ENCODE measurements at regions not wholly inside any gene's neighbourhood (a gene's known extent, or its start where the extent isn't known, plus 50 kb on each side); places are given as distances from the start of the nearest gene placed in this dataset.

DNA sequence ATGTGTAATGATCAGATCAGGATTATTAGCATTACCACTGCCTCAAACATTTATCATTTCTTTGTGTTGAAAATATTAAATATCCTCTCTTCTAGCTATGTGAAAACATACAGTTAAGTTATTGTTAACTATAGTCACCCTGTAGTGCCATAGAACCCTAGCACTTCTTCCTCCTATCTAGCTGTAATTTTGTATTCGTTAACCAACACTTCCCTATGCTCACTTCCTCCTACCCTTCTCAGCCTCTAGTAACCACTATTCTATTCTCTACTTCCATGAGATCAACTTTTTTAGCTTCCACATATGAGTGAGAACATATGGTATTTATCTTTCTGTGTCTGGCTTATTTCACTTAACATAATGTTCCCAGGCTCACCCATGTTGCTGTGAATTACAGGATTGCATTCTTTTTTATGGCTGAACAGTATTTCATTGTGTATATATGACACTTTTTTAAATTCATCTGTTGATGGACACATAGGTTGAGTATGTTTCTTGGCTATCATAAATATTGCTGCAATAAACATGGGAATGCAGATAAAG lies 132.7 kb upstream of the RHOBTB1 start:
- Histone ChIP-seq H3K27me3 (no peaks in the 10 kb centered on the region), H3K4me1 (no peaks in the 10 kb centered on the region), H3K4me3 (no peak overlapping the region), H3K36me3 (no peaks in the 10 kb centered on the region), H3K27ac (no peak overlapping the region), H3K9me3 (no peaks in the 10 kb centered on the region)
- no peak for TF ChIP-seq POLR2A (IDR thresholded peaks at IDR 0.05)
- TF ChIP-seq POLR2AphosphoS5 (IDR thresholded peaks at IDR 0.05) = no peak
- TF ChIP-seq EP300 (IDR thresholded peaks at IDR 0.05) = no peak
- TF ChIP-seq, protein P1, sequence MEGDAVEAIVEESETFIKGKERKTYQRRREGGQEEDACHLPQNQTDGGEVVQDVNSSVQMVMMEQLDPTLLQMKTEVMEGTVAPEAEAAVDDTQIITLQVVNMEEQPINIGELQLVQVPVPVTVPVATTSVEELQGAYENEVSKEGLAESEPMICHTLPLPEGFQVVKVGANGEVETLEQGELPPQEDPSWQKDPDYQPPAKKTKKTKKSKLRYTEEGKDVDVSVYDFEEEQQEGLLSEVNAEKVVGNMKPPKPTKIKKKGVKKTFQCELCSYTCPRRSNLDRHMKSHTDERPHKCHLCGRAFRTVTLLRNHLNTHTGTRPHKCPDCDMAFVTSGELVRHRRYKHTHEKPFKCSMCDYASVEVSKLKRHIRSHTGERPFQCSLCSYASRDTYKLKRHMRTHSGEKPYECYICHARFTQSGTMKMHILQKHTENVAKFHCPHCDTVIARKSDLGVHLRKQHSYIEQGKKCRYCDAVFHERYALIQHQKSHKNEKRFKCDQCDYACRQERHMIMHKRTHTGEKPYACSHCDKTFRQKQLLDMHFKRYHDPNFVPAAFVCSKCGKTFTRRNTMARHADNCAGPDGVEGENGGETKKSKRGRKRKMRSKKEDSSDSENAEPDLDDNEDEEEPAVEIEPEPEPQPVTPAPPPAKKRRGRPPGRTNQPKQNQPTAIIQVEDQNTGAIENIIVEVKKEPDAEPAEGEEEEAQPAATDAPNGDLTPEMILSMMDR (IDR thresholded peaks at IDR 0.05) = no peak
- WGBS, 2 donors = 53 to 64% methylated on average over 1 of the region's 1 CpG
- DNase-seq = no peak
- ATAC-seq (ENCODE audit: low FRiP score in 2 of 2) = no peak

DNA sequence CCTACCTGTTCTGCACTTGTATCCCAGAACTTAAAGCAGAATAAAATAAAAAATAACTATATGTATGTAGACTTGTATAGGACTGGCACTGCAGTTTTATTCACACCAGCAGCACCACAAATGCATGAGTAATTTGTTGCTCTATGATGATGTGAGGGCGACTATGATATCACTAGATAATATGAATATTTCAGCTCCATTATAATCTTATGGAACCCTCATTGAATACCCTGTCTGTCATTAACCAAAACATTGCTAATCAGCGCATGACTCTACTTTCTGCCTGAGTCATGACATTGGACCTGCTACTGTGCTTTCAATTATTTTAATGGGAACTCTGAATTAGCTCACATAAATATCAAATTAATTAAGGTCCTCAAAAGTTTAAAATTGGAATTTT lies 129.4 kb upstream of the RHOBTB1 start:
- DNase-seq (no peak), ATAC-seq (ENCODE audit: low FRiP score in 2 of 2) (no peak)
- H3K4me1 ChIP-seq = no peaks in the 10 kb centered on the region
- H3K27ac ChIP-seq = no peak overlapping the region
- WGBS, 2 donors = 88 to 95% methylated on average over 2 of the region's 2 CpGs
- H3K36me3 ChIP-seq = no peaks in the 10 kb centered on the region
- TF ChIP-seq, protein P1 (IDR thresholded peaks at IDR 0.05) = no peak
- no peak for TF ChIP-seq POLR2AphosphoS5 (IDR thresholded peaks at IDR 0.05)
- no peak for TF ChIP-seq EP300 (IDR thresholded peaks at IDR 0.05)
- TF ChIP-seq POLR2A (IDR thresholded peaks at IDR 0.05) = no peak
- no peak overlapping the region for H3K4me3 ChIP-seq
- H3K27me3 ChIP-seq = no peaks in the 10 kb centered on the region
- no peaks in the 10 kb centered on the region for H3K9me3 ChIP-seq

DNA sequence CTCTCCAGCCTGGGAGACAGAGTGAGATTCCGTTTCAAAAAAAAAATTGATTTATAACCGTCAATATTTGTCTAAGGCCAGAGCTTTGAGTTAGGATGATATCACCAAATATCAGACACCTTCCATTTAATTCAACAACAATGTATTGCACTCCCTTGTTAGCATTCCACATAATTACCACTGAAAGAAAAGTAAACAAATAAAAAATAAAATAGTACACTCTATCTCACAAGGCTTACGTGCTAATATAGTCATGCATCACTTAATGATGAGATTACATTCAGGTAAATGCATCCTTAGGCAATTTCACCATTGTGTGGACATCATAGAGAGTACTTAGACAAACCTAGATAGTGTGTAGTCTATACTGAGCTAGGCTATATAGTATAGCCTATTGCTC lies 127.6 kb upstream of the RHOBTB1 start:
- no peak for DNase-seq
- no peak for TF ChIP-seq POLR2A (IDR thresholded peaks at IDR 0.05)
- no peak for TF ChIP-seq POLR2AphosphoS5 (IDR thresholded peaks at IDR 0.05)
- no peak for TF ChIP-seq EP300 (IDR thresholded peaks at IDR 0.05)
- TF ChIP-seq, protein P1 (IDR thresholded peaks at IDR 0.05) = no peak
- H3K27me3 ChIP-seq = no peaks in the 10 kb centered on the region
- ATAC-seq (ENCODE audit: low FRiP score in 2 of 2) = no peak
- WGBS, 2 donors = 94% methylated on average over 3 of the region's 3 CpGs
- no peaks in the 10 kb centered on the region for H3K4me1 ChIP-seq
- no peak overlapping the region for H3K27ac ChIP-seq
- H3K9me3 ChIP-seq = no peaks in the 10 kb centered on the region
- H3K36me3 ChIP-seq = no peaks in the 10 kb centered on the region
- no peak overlapping the region for H3K4me3 ChIP-seq

DNA sequence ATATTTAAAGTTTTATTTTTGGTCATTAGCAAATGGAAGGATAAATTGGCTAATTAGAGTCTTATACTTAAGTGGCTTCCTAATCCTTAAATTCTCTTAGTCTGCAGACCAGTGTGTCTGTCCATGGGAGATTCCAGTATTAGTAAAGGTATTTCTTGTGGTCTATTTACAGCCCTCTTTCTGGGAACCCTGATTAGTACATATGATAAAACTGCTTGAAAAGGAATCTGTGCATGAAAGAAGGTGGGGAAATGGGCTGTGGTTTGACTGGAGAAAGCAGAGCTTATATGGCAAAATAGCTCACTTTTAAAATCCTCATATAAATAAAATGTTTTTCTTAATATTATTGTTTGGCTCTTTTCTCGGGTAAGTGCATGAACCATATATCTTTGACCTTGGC lies 124.5 kb upstream of the RHOBTB1 start:
- Histone ChIP-seq H3K27ac (no peak overlapping the region), H3K4me3 (no peak overlapping the region), H3K4me1 (no peaks in the 10 kb centered on the region), H3K9me3 (no peaks in the 10 kb centered on the region), H3K36me3 (no peaks in the 10 kb centered on the region), H3K27me3 (no peaks in the 10 kb centered on the region)
- TF ChIP-seq, protein P1 (IDR thresholded peaks at IDR 0.05) = no peak
- TF ChIP-seq POLR2AphosphoS5 (IDR thresholded peaks at IDR 0.05) = no peak
- no peak for TF ChIP-seq POLR2A (IDR thresholded peaks at IDR 0.05)
- no peak for TF ChIP-seq EP300 (IDR thresholded peaks at IDR 0.05)
- 75 to 82% methylated on average over 1 of the region's 1 CpG for WGBS, 2 donors
- DNase-seq = no peak
- ATAC-seq (ENCODE audit: low FRiP score in 2 of 2) = no peak

DNA sequence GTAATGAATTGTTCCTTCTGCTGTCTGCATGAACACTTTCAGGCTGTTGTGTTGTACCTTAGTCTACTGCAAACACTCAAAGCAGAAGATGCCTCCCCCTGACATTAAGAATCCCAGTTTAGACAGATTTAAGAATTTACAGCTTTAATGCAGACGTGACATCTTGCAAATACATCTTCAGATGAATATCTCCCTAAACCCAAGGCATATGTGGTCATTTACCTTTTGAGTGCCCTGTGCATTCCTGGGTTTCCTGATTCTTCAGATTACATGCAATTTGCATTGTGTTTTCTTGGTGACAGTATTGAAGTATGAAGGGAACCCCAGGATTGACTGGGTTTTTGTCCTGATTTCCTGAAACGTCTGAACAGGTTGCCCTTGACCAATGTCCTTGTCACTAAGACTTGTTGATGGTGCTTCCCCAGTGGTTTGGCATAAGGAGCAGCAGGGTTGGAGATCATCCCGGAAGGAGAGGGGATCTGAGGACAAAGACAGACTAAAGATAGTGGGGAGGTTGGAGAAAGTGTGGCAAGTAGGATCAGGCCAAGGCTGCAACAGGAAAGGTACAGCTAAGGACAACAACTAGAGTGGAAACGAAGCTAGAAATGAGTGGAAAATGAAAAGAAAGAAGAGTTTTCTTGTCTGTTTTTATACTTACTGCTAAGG lies 123.8 kb upstream of the RHOBTB1 start:
- TF ChIP-seq POLR2A (IDR thresholded peaks at IDR 0.05) = no peak
- TF ChIP-seq POLR2AphosphoS5 (IDR thresholded peaks at IDR 0.05) = no peak
- no peak for TF ChIP-seq EP300 (IDR thresholded peaks at IDR 0.05)
- TF ChIP-seq, protein P1 (IDR thresholded peaks at IDR 0.05) = no peak
- no peak for ATAC-seq (ENCODE audit: low FRiP score in 2 of 2)
- Histone ChIP-seq H3K9me3 (no peaks in the 10 kb centered on the region), H3K27ac (no peak overlapping the region), H3K4me1 (no peaks in the 10 kb centered on the region), H3K27me3 (no peaks in the 10 kb centered on the region), H3K36me3 (no peaks in the 10 kb centered on the region), H3K4me3 (no peak overlapping the region)
- WGBS, 2 donors = 71 to 73% methylated on average over 4 of the region's 4 CpGs
- no peak for DNase-seq
